Spleen (tissue), 7 donors: ENCODE measurements at regions not wholly inside any gene's neighbourhood (a gene's known extent, or its start where the extent isn't known, plus 50 kb on each side); places are given as distances from the start of the nearest gene placed in this dataset.

Source experiments
- CTCF ChIP-seq, 11 experiments: fragments of 200-600 bp in 7 of 11; fragments of 450-650 bp in 4 of 11; sonication (generic) in 4 of 11; IDR thresholded peaks in 8 of 11; conservative IDR thresholded peaks in 3 of 11; 1 replicate in 7 of 11; 2 replicates in 4 of 11; pipeline versions ENCODE4 v1.4.0 to v1.8.0; 2016 to 2021; ENCODE audit warnings: antibody characterized with exemption in 11 of 11, inconsistent platforms in 4 of 11, mild to moderate bottlenecking in 1 of 11
- POLR2A ChIP-seq, 3 donors: fragments of 450-650 bp; IDR thresholded peaks; one replicate each; pipeline ENCODE4 v1.5.1; 2017; ENCODE audit warnings: antibody characterized with exemption in 3 of 3, mild to moderate bottlenecking in 1 of 3
- POLR2AphosphoS5 ChIP-seq, 3 donors: sonication (generic); formaldehyde crosslinking; IDR thresholded peaks; one replicate each; pipeline ENCODE4 v1.5.1; 2017; ENCODE audit warnings: antibody characterized with exemption in 3 of 3
- donor health status: DM: no; HTN: no; CAD: no; lungs with moderate emphysema.
- donor health status: DM: no; HTN: no; CAD: no.
- donor health status: DM: no; HTN: no; CAD: no.

GRCh38 chr3:147038481-147038880, 367.9 kb downstream of the ZIC4 start:
- no peak for TF ChIP-seq CTCF (IDR thresholded peaks at IDR 0.05 in 8 of 11, conservative IDR thresholded peaks at IDR 0.05 in 3 of 11)
- TF ChIP-seq POLR2AphosphoS5 (IDR thresholded peaks at IDR 0.05), result no peak
- TF ChIP-seq POLR2A (IDR thresholded peaks at IDR 0.05), result no peak
